Glutamatergic neuron (in vitro differentiated cells): ENCODE measurements at regions not wholly inside any gene's neighbourhood (a gene's known extent, or its start where the extent isn't known, plus 50 kb on each side); places are given as distances from the start of the nearest gene placed in this dataset.

ENCODE experiments used
- DNase-seq: peaks from one replicate; pipeline ENCODE4 v3.0.0; 2022
- H3K27ac Mint-ChIP-seq: one replicate; pipeline ENCODE4 v1.8.0; 2020; ENCODE audit warnings: mild to moderate bottlenecking, mixed read lengths, inconsistent platforms; ENCODE audit not compliant: unreplicated experiment
- H3K27me3 Mint-ChIP-seq: one replicate; pipeline ENCODE4 v1.8.0; 2020; ENCODE audit warnings: mild to moderate bottlenecking, moderate library complexity, mixed read lengths, inconsistent platforms; ENCODE audit not compliant: unreplicated experiment
- H3K36me3 Mint-ChIP-seq: one replicate; pipeline ENCODE4 v1.8.0; 2020; ENCODE audit warnings: mild to moderate bottlenecking, mixed read lengths, inconsistent platforms; ENCODE audit not compliant: unreplicated experiment
- H3K4me1 Mint-ChIP-seq: one replicate; pipeline ENCODE4 v1.8.0; 2020; ENCODE audit warnings: mild to moderate bottlenecking, low read depth, mixed read lengths, inconsistent platforms; ENCODE audit not compliant: unreplicated experiment
- H3K4me3 Mint-ChIP-seq: one replicate; pipeline ENCODE4 v1.8.0; 2020; ENCODE audit warnings: mild to moderate bottlenecking, mixed read lengths, inconsistent platforms; ENCODE audit not compliant: unreplicated experiment
- H3K9me3 Mint-ChIP-seq: one replicate; pipeline ENCODE4 v1.8.0; 2020; ENCODE audit warnings: mild to moderate bottlenecking, moderate library complexity, mixed read lengths, inconsistent platforms; ENCODE audit not compliant: unreplicated experiment
- TF ChIP-seq, protein P1 (sequence below): fragments of 200-600 bp; sonication (generic); IDR thresholded peaks from one replicate; pipeline ENCODE4 v1.5.0; 2021; ENCODE audit not compliant: partially characterized antibody, unreplicated experiment

DNA sequence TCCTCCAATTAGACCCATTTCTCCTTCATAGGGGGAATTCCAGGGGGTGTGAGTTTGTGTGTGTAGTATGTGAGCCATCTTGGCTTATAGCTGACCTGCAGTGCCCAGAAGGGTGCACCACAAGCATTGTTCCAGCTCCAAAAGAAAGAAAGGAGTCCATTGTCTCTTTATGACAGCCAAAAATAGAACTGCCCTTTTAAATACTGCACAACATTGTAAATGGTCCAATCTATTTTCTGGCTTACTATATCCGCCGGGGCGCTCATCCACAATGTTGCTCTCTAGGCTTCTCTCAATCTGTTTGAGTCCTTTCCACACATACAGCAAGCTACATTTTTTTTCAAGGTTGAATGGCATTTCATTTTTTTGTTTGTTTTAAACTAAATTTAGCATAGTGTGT, 517.5 kb downstream of the STK39 start:
- no peak overlapping the region for H3K27ac Mint-ChIP-seq
- no peak for DNase-seq
- H3K36me3 Mint-ChIP-seq, result no peaks in the 10 kb centered on the region
- peaks cover 4% of the 10 kb centered on the region for H3K4me1 Mint-ChIP-seq
- no peaks in the 10 kb centered on the region for H3K9me3 Mint-ChIP-seq
- TF ChIP-seq, protein P1, sequence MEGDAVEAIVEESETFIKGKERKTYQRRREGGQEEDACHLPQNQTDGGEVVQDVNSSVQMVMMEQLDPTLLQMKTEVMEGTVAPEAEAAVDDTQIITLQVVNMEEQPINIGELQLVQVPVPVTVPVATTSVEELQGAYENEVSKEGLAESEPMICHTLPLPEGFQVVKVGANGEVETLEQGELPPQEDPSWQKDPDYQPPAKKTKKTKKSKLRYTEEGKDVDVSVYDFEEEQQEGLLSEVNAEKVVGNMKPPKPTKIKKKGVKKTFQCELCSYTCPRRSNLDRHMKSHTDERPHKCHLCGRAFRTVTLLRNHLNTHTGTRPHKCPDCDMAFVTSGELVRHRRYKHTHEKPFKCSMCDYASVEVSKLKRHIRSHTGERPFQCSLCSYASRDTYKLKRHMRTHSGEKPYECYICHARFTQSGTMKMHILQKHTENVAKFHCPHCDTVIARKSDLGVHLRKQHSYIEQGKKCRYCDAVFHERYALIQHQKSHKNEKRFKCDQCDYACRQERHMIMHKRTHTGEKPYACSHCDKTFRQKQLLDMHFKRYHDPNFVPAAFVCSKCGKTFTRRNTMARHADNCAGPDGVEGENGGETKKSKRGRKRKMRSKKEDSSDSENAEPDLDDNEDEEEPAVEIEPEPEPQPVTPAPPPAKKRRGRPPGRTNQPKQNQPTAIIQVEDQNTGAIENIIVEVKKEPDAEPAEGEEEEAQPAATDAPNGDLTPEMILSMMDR, result no peak
- peaks cover 2% of the 10 kb centered on the region for H3K27me3 Mint-ChIP-seq
- H3K4me3 Mint-ChIP-seq, result no peak overlapping the region

DNA sequence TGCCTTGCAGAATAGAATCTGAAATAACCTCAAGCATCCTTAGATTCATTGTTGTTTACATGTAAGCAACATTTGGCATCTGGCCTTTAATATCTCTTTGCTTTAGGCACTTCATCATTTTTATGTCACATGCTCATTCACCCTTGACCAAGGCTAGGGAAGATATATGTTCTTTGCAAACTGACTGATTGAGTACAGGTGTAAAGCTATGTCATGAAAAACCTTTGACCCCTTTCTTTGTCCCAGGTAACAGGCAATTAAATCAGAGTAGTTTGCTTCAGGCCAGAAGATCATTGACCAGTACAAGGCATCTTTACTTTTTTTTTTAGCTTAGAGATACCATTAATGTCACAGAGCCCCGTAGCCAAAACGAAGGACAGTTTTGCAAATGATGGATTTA, 520.6 kb downstream of the STK39 start:
- H3K4me3 Mint-ChIP-seq, result no peak overlapping the region
- H3K4me1 Mint-ChIP-seq, result no peaks in the 10 kb centered on the region

DNA sequence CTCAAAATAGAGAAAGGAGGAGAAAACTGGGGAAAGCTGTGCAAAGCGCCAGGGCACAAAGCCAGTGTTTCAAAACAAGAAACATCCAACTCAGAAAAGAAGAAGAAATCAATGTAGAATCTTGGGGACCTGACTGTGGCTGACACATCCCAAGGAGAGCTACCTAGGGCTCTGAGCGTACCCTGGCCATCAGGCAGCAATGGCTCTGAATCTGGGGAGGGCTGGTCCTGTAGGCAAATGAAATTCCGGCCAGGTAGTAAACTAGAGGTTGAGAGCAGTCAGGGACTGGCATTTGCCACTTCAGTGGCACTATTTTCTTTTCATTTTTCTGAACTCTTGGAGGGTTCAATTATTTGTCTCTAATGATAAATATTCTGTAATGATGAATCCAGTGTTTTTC, 525.8 kb downstream of the STK39 start:
- Mint-ChIP-seq H3K27me3 (no peaks in the 10 kb centered on the region), H3K36me3 (no peaks in the 10 kb centered on the region), H3K9me3 (no peaks in the 10 kb centered on the region), H3K27ac (no peak overlapping the region), H3K4me3 (no peak overlapping the region), H3K4me1 (no peaks in the 10 kb centered on the region)
- TF ChIP-seq, protein P1, result no peak
- DNase-seq, result no peak

More for the DNA sequence above, 520.6 kb downstream of the STK39 start:
- Mint-ChIP-seq H3K9me3 (no peaks in the 10 kb centered on the region), H3K27ac (no peak overlapping the region), H3K27me3 (no peaks in the 10 kb centered on the region), H3K36me3 (no peaks in the 10 kb centered on the region)
- DNase-seq, result no peak
- TF ChIP-seq, protein P1, result no peak

DNA sequence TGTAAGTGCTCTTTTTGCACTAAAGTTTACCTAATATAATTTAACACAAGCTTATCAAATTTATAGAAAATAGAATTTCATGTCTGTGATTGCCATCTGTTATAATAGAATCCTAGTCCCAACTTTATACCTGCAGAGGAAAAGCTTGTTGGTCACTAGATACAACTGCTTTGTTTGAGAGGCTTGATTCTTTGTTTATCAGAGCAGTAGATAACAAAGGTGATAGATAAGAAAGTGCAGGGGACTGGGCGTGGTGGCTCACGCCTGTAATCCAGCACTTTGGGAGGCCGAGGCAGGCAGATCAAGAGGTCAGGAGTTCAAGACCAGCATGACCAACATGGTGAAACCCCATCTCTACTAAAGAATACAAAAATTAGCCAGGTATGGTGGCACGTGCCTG, 528.0 kb downstream of the STK39 start:
- Mint-ChIP-seq H3K4me1 (no peaks in the 10 kb centered on the region), H3K27me3 (no peaks in the 10 kb centered on the region), H3K9me3 (peaks cover 2% of the 10 kb centered on the region), H3K36me3 (no peaks in the 10 kb centered on the region), H3K4me3 (no peak overlapping the region), H3K27ac (no peak overlapping the region)
- no peak for DNase-seq
- TF ChIP-seq, protein P1, result no peak

DNA sequence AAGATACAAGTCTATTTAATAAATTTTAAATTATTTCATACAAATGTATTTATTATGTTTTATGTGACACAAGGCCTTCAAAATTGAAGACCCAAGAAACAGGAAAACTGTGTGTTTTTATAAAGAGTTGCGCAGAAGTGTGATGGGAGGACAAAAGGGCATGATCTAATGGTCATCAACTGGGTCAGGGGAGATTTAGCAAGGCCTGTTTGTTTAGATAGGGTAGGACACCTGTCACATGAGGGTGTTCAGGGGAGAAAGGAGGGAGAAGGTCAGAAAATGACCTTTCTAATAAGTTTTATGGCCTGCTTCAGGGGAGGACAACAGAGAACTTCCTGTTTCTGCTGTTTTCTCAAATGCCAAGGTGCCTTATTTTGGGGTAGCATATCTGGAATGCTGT, 528.8 kb downstream of the STK39 start:
- DNase-seq, result no peak
- TF ChIP-seq, protein P1, result no peak
- Mint-ChIP-seq H3K27ac (no peak overlapping the region), H3K4me1 (no peaks in the 10 kb centered on the region), H3K4me3 (no peak overlapping the region), H3K27me3 (no peaks in the 10 kb centered on the region), H3K36me3 (no peaks in the 10 kb centered on the region), H3K9me3 (peaks cover 2% of the 10 kb centered on the region)
